Nephron (organoid): ENCODE measurements at regions not wholly inside any gene's neighbourhood (a gene's known extent, or its start where the extent isn't known, plus 50 kb on each side); places are given as distances from the start of the nearest gene placed in this dataset.

ENCODE experiments used
- H3K27ac Mint-ChIP-seq, 3 experiments: 2 replicates each; pipeline ENCODE4 v1.8.0; 2020; ENCODE audit warnings: mixed read lengths in 3 of 3, mild to moderate bottlenecking in 2 of 3, moderate library complexity in 1 of 3
- H3K27me3 Mint-ChIP-seq: 2 replicates; pipeline ENCODE4 v1.8.0; 2021; ENCODE audit warnings: low read depth, mild to moderate bottlenecking, moderate library complexity, mixed read lengths
- H3K36me3 Mint-ChIP-seq: 2 replicates; pipeline ENCODE4 v1.8.0; 2020; ENCODE audit warnings: low read depth, mixed read lengths
- H3K4me1 Mint-ChIP-seq: 2 replicates; pipeline ENCODE4 v1.8.0; 2020; ENCODE audit warnings: mixed read lengths
- H3K4me3 Mint-ChIP-seq, 3 experiments: 2 replicates each; pipeline ENCODE4 v1.8.0; 2020; ENCODE audit warnings: mild to moderate bottlenecking in 3 of 3, mixed read lengths in 3 of 3, moderate library complexity in 2 of 3
- H3K9me3 Mint-ChIP-seq: 2 replicates; pipeline ENCODE4 v1.8.0; 2020; ENCODE audit warnings: mixed read lengths
- CTCF ChIP-seq, 3 experiments: fragments of 200-600 bp; sonication (generic); IDR thresholded peaks; one replicate each; pipeline ENCODE4 v1.5.0; 2021; ENCODE audit warnings: antibody characterized with exemption in 3 of 3; ENCODE audit not compliant: unreplicated experiment in 3 of 3

- Mint-ChIP-seq H3K27me3 (peaks cover 10% of the 10 kb centered on the region), H3K9me3 (peaks cover 15% of the 10 kb centered on the region), H3K4me3 (no peak overlapping the region), H3K27ac (no peak overlapping the region), H3K36me3 (no peaks in the 10 kb centered on the region), H3K4me1 (no peaks in the 10 kb centered on the region)
- TF ChIP-seq CTCF (IDR thresholded peaks at IDR 0.05; ENCODE audit: unreplicated experiment in 3 of 3), result no peak
Observed at GRCh38 chr10:118537623-118538022, 57.8 kb downstream of the PRLHR start.

GRCh38 chr10:118534136-118534535 lies 61.3 kb downstream of the PRLHR start:
- Mint-ChIP-seq H3K27ac (no peak overlapping the region), H3K9me3 (peaks cover 13% of the 10 kb centered on the region), H3K4me1 (no peaks in the 10 kb centered on the region), H3K27me3 (peaks cover 7% of the 10 kb centered on the region), H3K4me3 (no peak overlapping the region), H3K36me3 (no peaks in the 10 kb centered on the region)
- no peak for TF ChIP-seq CTCF (IDR thresholded peaks at IDR 0.05; ENCODE audit: unreplicated experiment in 3 of 3)

GRCh38 chr10:118531105-118531852 lies 64.2 kb downstream of the PRLHR start:
- Mint-ChIP-seq H3K9me3 (peaks cover 3% of the 10 kb centered on the region), H3K4me1 (no peaks in the 10 kb centered on the region), H3K36me3 (no peaks in the 10 kb centered on the region), H3K4me3 (no peak overlapping the region), H3K27me3 (peaks cover 7% of the 10 kb centered on the region), H3K27ac (no peak overlapping the region)
- TF ChIP-seq CTCF (IDR thresholded peaks at IDR 0.05; ENCODE audit: unreplicated experiment in 3 of 3), result no peak

- no peak for TF ChIP-seq CTCF (IDR thresholded peaks at IDR 0.05; ENCODE audit: unreplicated experiment in 3 of 3)
- Mint-ChIP-seq H3K9me3 (no peaks in the 10 kb centered on the region), H3K36me3 (no peaks in the 10 kb centered on the region)
Observed at GRCh38 chr10:118528426-118528825, 67.0 kb downstream of the PRLHR start.

GRCh38 chr10:118523775-118524174 lies 71.7 kb downstream of the PRLHR start:
- Mint-ChIP-seq H3K9me3 (peaks cover 3% of the 10 kb centered on the region), H3K27ac (no peak overlapping the region), H3K27me3 (no peaks in the 10 kb centered on the region), H3K36me3 (no peaks in the 10 kb centered on the region), H3K4me3 (no peak overlapping the region), H3K4me1 (no peaks in the 10 kb centered on the region)
- TF ChIP-seq CTCF (IDR thresholded peaks at IDR 0.05; ENCODE audit: unreplicated experiment in 3 of 3), result no peak

More at GRCh38 chr10:118528426-118528825, 67.0 kb downstream of the PRLHR start:
- H3K4me1 Mint-ChIP-seq, result no peaks in the 10 kb centered on the region
- H3K27me3 Mint-ChIP-seq, result peaks cover 3% of the 10 kb centered on the region
- H3K27ac Mint-ChIP-seq, result no peak overlapping the region
- no peak overlapping the region for H3K4me3 Mint-ChIP-seq
